ENCODE measurements at regions not wholly inside any gene's neighbourhood (a gene's known extent, or its start where the extent isn't known, plus 50 kb on each side); places are given as distances from the start of the nearest gene placed in this dataset.

DNA sequence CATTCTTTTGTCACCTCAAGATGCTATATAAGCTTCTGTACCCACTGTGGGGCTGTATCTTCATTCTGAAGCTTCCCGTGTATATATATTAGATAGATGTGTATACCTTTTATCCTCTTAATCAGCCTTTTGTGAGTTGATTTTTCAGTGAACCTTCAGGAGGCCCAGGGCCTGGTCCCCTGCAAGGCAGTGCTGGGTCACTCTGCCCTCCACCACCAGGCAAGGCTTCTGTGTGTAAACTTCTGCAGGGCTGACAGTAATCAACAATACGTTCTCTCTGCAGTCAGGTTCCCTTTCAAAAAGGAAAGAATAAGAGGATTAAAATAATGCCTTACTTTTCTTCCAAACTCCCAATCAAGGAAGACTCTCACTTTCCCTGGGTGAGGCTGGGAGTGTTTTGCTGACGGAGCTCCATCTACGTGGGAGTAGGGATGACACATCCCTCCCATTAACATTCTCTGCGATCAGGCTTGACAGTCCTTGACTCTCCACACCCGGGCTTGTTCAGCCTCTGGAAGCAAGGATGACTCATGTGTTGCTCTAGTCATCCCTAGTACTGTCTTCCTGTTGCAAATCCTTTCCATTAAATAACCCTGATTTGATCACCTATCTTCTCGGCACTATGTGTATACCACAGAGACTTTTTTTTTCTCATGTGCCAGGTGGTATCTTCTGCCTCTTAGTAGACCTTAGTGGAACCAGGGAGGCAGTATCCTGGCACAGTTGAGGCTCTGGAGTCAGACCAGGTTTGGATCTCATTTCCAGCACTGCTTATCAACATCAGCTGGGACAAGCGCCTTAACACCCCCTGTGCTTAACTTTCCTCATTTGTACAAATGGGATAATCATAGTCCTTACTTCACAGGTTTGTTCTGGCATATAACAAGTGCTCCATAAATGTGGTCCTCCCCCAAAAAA lies 70.3 kb upstream of the KCNK1 start (continued):
- TF ChIP-seq, protein P1, sequence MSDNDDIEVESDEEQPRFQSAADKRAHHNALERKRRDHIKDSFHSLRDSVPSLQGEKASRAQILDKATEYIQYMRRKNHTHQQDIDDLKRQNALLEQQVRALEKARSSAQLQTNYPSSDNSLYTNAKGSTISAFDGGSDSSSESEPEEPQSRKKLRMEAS (IDR thresholded peaks at IDR 0.05), result peak; percentile 36; the same call in 1 of the 2 replicates
- TF ChIP-seq TCF7L2 (IDR thresholded peaks at IDR 0.05; ENCODE audit: borderline replicate concordance, extremely low read depth, insufficient read depth, insufficient read length), result no peak
- TF ChIP-seq, protein P2, sequence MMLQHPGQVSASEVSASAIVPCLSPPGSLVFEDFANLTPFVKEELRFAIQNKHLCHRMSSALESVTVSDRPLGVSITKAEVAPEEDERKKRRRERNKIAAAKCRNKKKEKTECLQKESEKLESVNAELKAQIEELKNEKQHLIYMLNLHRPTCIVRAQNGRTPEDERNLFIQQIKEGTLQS (IDR thresholded peaks at IDR 0.05), result no peak
- TF ChIP-seq SRF (IDR thresholded peaks at IDR 0.05; ENCODE audit: low read depth), result no peak

DNA sequence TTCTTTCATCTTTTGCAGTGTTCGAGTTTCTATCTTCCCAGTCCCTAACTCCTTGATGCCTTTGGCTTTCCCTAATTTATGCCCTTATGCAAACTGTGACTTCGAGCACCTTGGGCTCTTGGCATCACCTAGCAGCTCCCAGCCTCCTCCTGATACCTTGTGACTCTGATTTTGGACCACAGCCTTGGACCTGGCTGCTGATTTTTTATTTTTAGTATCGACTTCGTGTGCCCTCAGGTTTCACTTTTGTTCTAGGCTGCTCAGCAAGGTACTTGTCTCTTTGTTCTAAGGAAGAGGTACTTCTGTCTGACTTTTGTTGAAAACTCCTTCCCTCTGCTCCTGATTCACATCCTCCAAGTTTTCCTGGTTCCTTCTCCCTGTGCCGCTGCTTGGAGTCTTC lies 69.6 kb upstream of the KCNK1 start:
- intact Hi-C loops (cut with micrococcal nuclease), result no loop called here
- no peaks in the 10 kb centered on the region for H3K27me3 ChIP-seq (ENCODE audit: insufficient read depth, low read length)
- H2AFZ ChIP-seq (ENCODE audit: low read depth, low read length, poor library complexity, severe bottlenecking), result peak overlapping the region; percentile 81
- no TSS peak for BruUV-seq (replicated peaks)
- ChIA-PET CTCF (no interaction called here), RAD21 (ENCODE audit: low non-redundant PET in 1 of 2, low total read pairs in 2 of 2, uncharacterized antibody in 2 of 2, unreplicated experiment in 2 of 2) (no interaction called here), POLR2A (interaction anchor here (1.3 kb wide), 1 partner anchor 17 kb away, joined by 6 read pairs; no protein-coding TSS in a partner anchor)
- ATAC-seq (peak; percentile 2; the same call in 1 of the 2 replicates), DNase-seq (ENCODE audit: low read depth, low spot score) (no peak)
- no peaks in the 10 kb centered on the region for H3K79me2 ChIP-seq (ENCODE audit: insufficient read depth, low read length)
- H3K9ac ChIP-seq (ENCODE audit: low read length), result no peak overlapping the region
- H3K4me2 ChIP-seq (ENCODE audit: low read length), result peak overlapping the region; percentile 68
- H3K9me3 ChIP-seq (ENCODE audit: control insufficient read depth in 1 of 2, insufficient read depth in 1 of 2, low read depth in 1 of 2, low read length in 2 of 2), result no peaks in the 10 kb centered on the region
- no peaks in the 10 kb centered on the region for H3K9me2 ChIP-seq (ENCODE audit: insufficient read depth)
- peaks cover 8 to 18% of the 10 kb centered on the region in 2 experiments; a peak in 3 of 4 replicates for H3K4me1 ChIP-seq (ENCODE audit: control insufficient read depth in 1 of 2, insufficient read depth in 2 of 2, low read length in 2 of 2)
- no peaks in the 10 kb centered on the region for H4K20me1 ChIP-seq (ENCODE audit: insufficient read depth)
- H3K36me3 ChIP-seq (ENCODE audit: control insufficient read depth in 1 of 2, insufficient read depth in 2 of 2, low read length in 2 of 2), result no peaks in the 10 kb centered on the region
- no peak overlapping the region for H3K27ac ChIP-seq (ENCODE audit: low read depth, low read length)
- no peak overlapping the region for H3K4me3 ChIP-seq (replicated peaks in 1 of 2; ENCODE audit: low read depth in 1 of 2, low read length in 2 of 2)
- no peak for TF ChIP-seq POLR2A (IDR thresholded peaks at IDR 0.05; ENCODE audit: borderline replicate concordance, extremely low read depth, insufficient read depth, insufficient read length)
- TF ChIP-seq, protein P1 (IDR thresholded peaks at IDR 0.05), result no peak
- no peak for TF ChIP-seq FOSL1 (IDR thresholded peaks at IDR 0.05; ENCODE audit: low read depth)
- no peak for TF ChIP-seq CBX3 (IDR thresholded peaks at IDR 0.05; ENCODE audit: low read depth)
- no peak for TF ChIP-seq ZNF274 (IDR thresholded peaks at IDR 0.05; ENCODE audit: low read depth, low read length)
- TF ChIP-seq EZH2 (IDR thresholded peaks at IDR 0.05), result no peak
- TF ChIP-seq CEBPB (IDR thresholded peaks at IDR 0.05; ENCODE audit: low read depth), result no peak
- no peak for TF ChIP-seq SRF (IDR thresholded peaks at IDR 0.05; ENCODE audit: low read depth)
- no peak for TF ChIP-seq YY1 (IDR thresholded peaks at IDR 0.05; ENCODE audit: extremely low read depth, insufficient replicate concordance, low read depth, low read length)
- no peak for TF ChIP-seq SP1 (IDR thresholded peaks at IDR 0.05; ENCODE audit: low read depth)
- no peak for TF ChIP-seq RAD21 (IDR thresholded peaks at IDR 0.05; ENCODE audit: low read depth)
- no peak for TF ChIP-seq EGR1 (IDR thresholded peaks at IDR 0.05; ENCODE audit: low read depth)
- TF ChIP-seq, protein P3, sequence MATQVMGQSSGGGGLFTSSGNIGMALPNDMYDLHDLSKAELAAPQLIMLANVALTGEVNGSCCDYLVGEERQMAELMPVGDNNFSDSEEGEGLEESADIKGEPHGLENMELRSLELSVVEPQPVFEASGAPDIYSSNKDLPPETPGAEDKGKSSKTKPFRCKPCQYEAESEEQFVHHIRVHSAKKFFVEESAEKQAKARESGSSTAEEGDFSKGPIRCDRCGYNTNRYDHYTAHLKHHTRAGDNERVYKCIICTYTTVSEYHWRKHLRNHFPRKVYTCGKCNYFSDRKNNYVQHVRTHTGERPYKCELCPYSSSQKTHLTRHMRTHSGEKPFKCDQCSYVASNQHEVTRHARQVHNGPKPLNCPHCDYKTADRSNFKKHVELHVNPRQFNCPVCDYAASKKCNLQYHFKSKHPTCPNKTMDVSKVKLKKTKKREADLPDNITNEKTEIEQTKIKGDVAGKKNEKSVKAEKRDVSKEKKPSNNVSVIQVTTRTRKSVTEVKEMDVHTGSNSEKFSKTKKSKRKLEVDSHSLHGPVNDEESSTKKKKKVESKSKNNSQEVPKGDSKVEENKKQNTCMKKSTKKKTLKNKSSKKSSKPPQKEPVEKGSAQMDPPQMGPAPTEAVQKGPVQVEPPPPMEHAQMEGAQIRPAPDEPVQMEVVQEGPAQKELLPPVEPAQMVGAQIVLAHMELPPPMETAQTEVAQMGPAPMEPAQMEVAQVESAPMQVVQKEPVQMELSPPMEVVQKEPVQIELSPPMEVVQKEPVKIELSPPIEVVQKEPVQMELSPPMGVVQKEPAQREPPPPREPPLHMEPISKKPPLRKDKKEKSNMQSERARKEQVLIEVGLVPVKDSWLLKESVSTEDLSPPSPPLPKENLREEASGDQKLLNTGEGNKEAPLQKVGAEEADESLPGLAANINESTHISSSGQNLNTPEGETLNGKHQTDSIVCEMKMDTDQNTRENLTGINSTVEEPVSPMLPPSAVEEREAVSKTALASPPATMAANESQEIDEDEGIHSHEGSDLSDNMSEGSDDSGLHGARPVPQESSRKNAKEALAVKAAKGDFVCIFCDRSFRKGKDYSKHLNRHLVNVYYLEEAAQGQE (IDR thresholded peaks at IDR 0.05; ENCODE audit: low read depth), result no peak
- TF ChIP-seq, protein P4, sequence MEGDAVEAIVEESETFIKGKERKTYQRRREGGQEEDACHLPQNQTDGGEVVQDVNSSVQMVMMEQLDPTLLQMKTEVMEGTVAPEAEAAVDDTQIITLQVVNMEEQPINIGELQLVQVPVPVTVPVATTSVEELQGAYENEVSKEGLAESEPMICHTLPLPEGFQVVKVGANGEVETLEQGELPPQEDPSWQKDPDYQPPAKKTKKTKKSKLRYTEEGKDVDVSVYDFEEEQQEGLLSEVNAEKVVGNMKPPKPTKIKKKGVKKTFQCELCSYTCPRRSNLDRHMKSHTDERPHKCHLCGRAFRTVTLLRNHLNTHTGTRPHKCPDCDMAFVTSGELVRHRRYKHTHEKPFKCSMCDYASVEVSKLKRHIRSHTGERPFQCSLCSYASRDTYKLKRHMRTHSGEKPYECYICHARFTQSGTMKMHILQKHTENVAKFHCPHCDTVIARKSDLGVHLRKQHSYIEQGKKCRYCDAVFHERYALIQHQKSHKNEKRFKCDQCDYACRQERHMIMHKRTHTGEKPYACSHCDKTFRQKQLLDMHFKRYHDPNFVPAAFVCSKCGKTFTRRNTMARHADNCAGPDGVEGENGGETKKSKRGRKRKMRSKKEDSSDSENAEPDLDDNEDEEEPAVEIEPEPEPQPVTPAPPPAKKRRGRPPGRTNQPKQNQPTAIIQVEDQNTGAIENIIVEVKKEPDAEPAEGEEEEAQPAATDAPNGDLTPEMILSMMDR (IDR thresholded peaks at IDR 0.05 in 2 of 3, conservative IDR thresholded peaks at IDR 0.05 in 1 of 3; ENCODE audit: borderline replicate concordance in 1 of 3, insufficient read depth in 1 of 3, low read depth in 2 of 3, low read length in 2 of 3), result no peak
